HG02973 (cell line): ENCODE measurements at regions not wholly inside any gene's neighbourhood (a gene's known extent, or its start where the extent isn't known, plus 50 kb on each side); places are given as distances from the start of the nearest gene placed in this dataset.
"Not testable (repeated sequence)": the region's sequence is repeated elsewhere in the genome, so short reads cannot be mapped to it uniquely, and the experiment has no call there.

Source experiments
- ATAC-seq: cut with Tn5 transposase; IDR thresholded peaks from one replicate; pipeline ENCODE4 v1.9.1; 2021; ENCODE audit warnings: moderate library complexity; ENCODE audit not compliant: unreplicated experiment

- no peak for ATAC-seq
These were observed 576.8 kb upstream of the SMIM31 start for GRCh38 chr4:164177153-164177552.

- ATAC-seq, result no peak
These were observed 576.2 kb upstream of the SMIM31 start for GRCh38 chr4:164177753-164178152.

GRCh38 chr4:164188236-164188635, 565.7 kb upstream of the SMIM31 start:
- no peak for ATAC-seq

- no peak for ATAC-seq
These were observed 561.1 kb upstream of the SMIM31 start for GRCh38 chr4:164192844-164193243.

- no peak for ATAC-seq
These were observed 560.3 kb upstream of the SMIM31 start for GRCh38 chr4:164193676-164194075.

GRCh38 chr4:164197556-164197955, 556.4 kb upstream of the SMIM31 start:
- no peak for ATAC-seq

- ATAC-seq, result no peak
These were observed 550.5 kb upstream of the SMIM31 start for GRCh38 chr4:164203476-164203875.

GRCh38 chr4:164204434-164204833, 549.5 kb upstream of the SMIM31 start:
- no peak for ATAC-seq

GRCh38 chr4:164207460-164207859, 546.5 kb upstream of the SMIM31 start:
- no peak for ATAC-seq

GRCh38 chr4:164210377-164210776, 543.6 kb upstream of the SMIM31 start:
- ATAC-seq, result no peak

GRCh38 chr4:164212134-164212533, 541.8 kb upstream of the SMIM31 start:
- no peak for ATAC-seq

GRCh38 chr4:164212714-164213113, 541.2 kb upstream of the SMIM31 start:
- ATAC-seq, result no peak

GRCh38 chr4:164215113-164215741, 538.7 kb upstream of the SMIM31 start:
- no peak for ATAC-seq

- no peak for ATAC-seq
These were observed 532.3 kb upstream of the SMIM31 start for GRCh38 chr4:164221631-164222030.

GRCh38 chr4:164224871-164225270, 529.1 kb upstream of the SMIM31 start:
- no peak for ATAC-seq

GRCh38 chr4:164229255-164229654, 524.7 kb upstream of the SMIM31 start:
- no peak for ATAC-seq

- no peak for ATAC-seq
These were observed 514.5 kb upstream of the SMIM31 start for GRCh38 chr4:164239433-164239832.

- no peak for ATAC-seq
These were observed 514.0 kb upstream of the SMIM31 start for GRCh38 chr4:164239976-164240375.

GRCh38 chr4:164251257-164251656, 502.7 kb upstream of the SMIM31 start:
- no peak for ATAC-seq

- ATAC-seq, result no peak
These were observed 501.6 kb upstream of the SMIM31 start for GRCh38 chr4:164252286-164252685.

- no peak for ATAC-seq
These were observed 492.1 kb upstream of the SMIM31 start for GRCh38 chr4:164261831-164262230.

GRCh38 chr4:164262508-164262907, 491.4 kb upstream of the SMIM31 start:
- not testable (repeated sequence) for ATAC-seq

GRCh38 chr4:164277414-164277813, 476.5 kb upstream of the SMIM31 start:
- ATAC-seq, result not testable (repeated sequence)
